Testis (tissue), 2 donors: ENCODE measurements at regions not wholly inside any gene's neighbourhood (a gene's known extent, or its start where the extent isn't known, plus 50 kb on each side); places are given as distances from the start of the nearest gene placed in this dataset.

Source experiments
- DNase-seq: peaks from one replicate; pipeline ENCODE4 v3.0.0-alpha.2; 2019
- H3K27ac ChIP-seq, 2 donors: fragments of 200-600 bp; sonication (generic); one replicate each; pipeline ENCODE4 v1.5.1; 2019
- H3K27me3 ChIP-seq: fragments of 200-600 bp; sonication (generic); one replicate; pipeline ENCODE4 v1.5.1; 2019
- H3K36me3 ChIP-seq: fragments of 200-600 bp; sonication (generic); one replicate; pipeline ENCODE4 v1.5.1; 2017; ENCODE audit warnings: low read depth; ENCODE audit errors: missing control alignments
- H3K4me1 ChIP-seq: fragments of 200-600 bp; sonication (generic); one replicate; pipeline ENCODE4 v1.5.1; 2019
- H3K4me3 ChIP-seq, 2 donors: fragments of 200-600 bp; sonication (generic); one replicate each; pipeline ENCODE4 v1.5.1; 2017 to 2019
- H3K9me3 ChIP-seq: fragments of 200-600 bp; sonication (generic); one replicate; pipeline ENCODE4 v1.5.1; 2017
- POLR2A ChIP-seq: fragments of 450-650 bp; IDR thresholded peaks from one replicate; pipeline ENCODE4 v1.6.1; 2017; ENCODE audit warnings: antibody characterized with exemption, mild to moderate bottlenecking, moderate library complexity
- WGBS, 2 donors: methylation state at CpG; one replicate each; pipeline ENCODE4 v1.1.5; 2018; 5-methylcytosine and 5-hydroxymethylcytosine counted together
- intact Hi-C: fragments of 100-400 bp; cut with DNase I; formaldehyde crosslinking; loops from one replicate; pipeline ENCODE4 v1.15.1; 2023; ENCODE audit warnings: low total_unique reads
- TF ChIP-seq, protein P1 (sequence below), 3 experiments: fragments of 450-650 bp in 2 of 3; fragments of 200-600 bp in 1 of 3; sonication (generic) in 1 of 3; IDR thresholded peaks; one replicate each; pipeline ENCODE4 v1.5.1; 2016 to 2019; ENCODE audit warnings: antibody characterized with exemption in 3 of 3, mild to moderate bottlenecking in 2 of 3, moderate library complexity in 1 of 3

- Histone ChIP-seq H3K4me3 (no peak overlapping the region), H3K36me3 (no peaks in the 10 kb centered on the region), H3K27ac (no peak overlapping the region), H3K9me3 (no peaks in the 10 kb centered on the region), H3K27me3 (no peaks in the 10 kb centered on the region), H3K4me1 (no peaks in the 10 kb centered on the region)
- TF ChIP-seq POLR2A = no peak
- TF ChIP-seq, protein P1, sequence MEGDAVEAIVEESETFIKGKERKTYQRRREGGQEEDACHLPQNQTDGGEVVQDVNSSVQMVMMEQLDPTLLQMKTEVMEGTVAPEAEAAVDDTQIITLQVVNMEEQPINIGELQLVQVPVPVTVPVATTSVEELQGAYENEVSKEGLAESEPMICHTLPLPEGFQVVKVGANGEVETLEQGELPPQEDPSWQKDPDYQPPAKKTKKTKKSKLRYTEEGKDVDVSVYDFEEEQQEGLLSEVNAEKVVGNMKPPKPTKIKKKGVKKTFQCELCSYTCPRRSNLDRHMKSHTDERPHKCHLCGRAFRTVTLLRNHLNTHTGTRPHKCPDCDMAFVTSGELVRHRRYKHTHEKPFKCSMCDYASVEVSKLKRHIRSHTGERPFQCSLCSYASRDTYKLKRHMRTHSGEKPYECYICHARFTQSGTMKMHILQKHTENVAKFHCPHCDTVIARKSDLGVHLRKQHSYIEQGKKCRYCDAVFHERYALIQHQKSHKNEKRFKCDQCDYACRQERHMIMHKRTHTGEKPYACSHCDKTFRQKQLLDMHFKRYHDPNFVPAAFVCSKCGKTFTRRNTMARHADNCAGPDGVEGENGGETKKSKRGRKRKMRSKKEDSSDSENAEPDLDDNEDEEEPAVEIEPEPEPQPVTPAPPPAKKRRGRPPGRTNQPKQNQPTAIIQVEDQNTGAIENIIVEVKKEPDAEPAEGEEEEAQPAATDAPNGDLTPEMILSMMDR (IDR thresholded peaks at IDR 0.05) = no peak
- intact Hi-C loops = no loop called here
- 90 to 95% methylated on average over 1 of the region's 1 CpG for WGBS, 2 donors
- no peak for DNase-seq
Observed at GRCh38 chr13:38013676-38014075, 144.1 kb upstream of the TRPC4 start.

DNA sequence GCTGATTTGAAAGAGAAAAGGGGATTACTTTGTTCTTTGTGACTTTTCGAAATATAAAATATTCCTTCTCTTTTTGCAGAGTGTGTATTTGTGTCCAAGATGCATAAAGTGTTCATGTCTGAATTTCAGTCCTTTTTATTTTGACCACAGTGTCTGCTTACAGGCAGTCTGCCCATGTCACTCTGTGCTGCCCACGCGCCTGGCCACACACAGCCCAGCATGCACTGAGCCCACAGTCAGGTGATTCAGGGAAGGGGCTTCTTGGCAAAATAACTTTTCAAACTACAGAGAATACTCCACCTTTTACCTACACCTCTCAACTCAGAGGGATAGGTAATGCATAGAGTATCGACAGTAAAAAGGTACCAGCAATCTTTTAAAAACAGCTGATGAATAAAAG is 142.5 kb upstream of the TRPC4 start:
- intact Hi-C loops = no loop called here
- H3K27ac ChIP-seq = no peak overlapping the region
- no peaks in the 10 kb centered on the region for H3K9me3 ChIP-seq
- 89 to 90% methylated on average over 4 of the region's 4 CpGs for WGBS, 2 donors
- H3K4me3 ChIP-seq = no peak overlapping the region
- no peaks in the 10 kb centered on the region for H3K4me1 ChIP-seq
- no peaks in the 10 kb centered on the region for H3K36me3 ChIP-seq
- H3K27me3 ChIP-seq = no peaks in the 10 kb centered on the region
- TF ChIP-seq, protein P1 (IDR thresholded peaks at IDR 0.05) = no peak
- no peak for TF ChIP-seq POLR2A
- no peak for DNase-seq

- DNase-seq = no peak
- WGBS, 2 donors = 40 to 53% methylated on average over 3 of the region's 3 CpGs
Observed at GRCh38 chr13:38008636-38009035, 139.1 kb upstream of the TRPC4 start.

GRCh38 chr13:38002606-38003005 is 133.0 kb upstream of the TRPC4 start:
- no peak overlapping the region for H3K4me3 ChIP-seq
- H3K27me3 ChIP-seq = no peaks in the 10 kb centered on the region
- no peak for TF ChIP-seq POLR2A
- TF ChIP-seq, protein P1 (IDR thresholded peaks at IDR 0.05) = no peak
- intact Hi-C loops = no loop called here
- H3K9me3 ChIP-seq = no peaks in the 10 kb centered on the region
- no peaks in the 10 kb centered on the region for H3K36me3 ChIP-seq
- no peaks in the 10 kb centered on the region for H3K4me1 ChIP-seq
- no peak for DNase-seq
- no peak overlapping the region for H3K27ac ChIP-seq
- 52 to 57% methylated on average over 7 of the region's 7 CpGs for WGBS, 2 donors

More at GRCh38 chr13:38008636-38009035, 139.1 kb upstream of the TRPC4 start:
- TF ChIP-seq, protein P1 (IDR thresholded peaks at IDR 0.05) = no peak
- no peak for TF ChIP-seq POLR2A
- Histone ChIP-seq H3K4me3 (no peak overlapping the region), H3K4me1 (no peaks in the 10 kb centered on the region), H3K27me3 (no peaks in the 10 kb centered on the region), H3K27ac (no peak overlapping the region), H3K36me3 (no peaks in the 10 kb centered on the region), H3K9me3 (no peaks in the 10 kb centered on the region)
- intact Hi-C loops = no loop called here

DNA sequence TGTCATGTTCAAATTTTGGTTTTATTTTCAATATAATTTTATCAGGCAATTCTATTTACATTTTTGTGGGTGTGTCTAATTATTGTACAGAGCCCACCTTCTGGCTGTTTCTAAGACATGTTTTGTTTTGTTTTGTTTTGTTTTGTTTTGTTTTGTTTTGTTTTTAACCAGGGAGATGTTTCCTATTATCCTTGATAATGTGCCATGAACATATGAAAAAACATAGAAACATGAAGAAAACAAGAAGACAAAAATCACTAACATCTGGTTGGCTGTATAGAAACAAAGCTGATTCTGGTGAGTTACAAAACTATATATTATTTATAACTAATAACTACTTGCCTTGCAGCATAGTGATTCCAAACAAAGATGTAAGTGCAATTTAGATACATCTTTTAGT is 128.1 kb upstream of the TRPC4 start:
- no peaks in the 10 kb centered on the region for H3K4me1 ChIP-seq
- intact Hi-C loops = no loop called here
- no peaks in the 10 kb centered on the region for H3K27me3 ChIP-seq
- no peak overlapping the region for H3K4me3 ChIP-seq
- DNase-seq = no peak
- H3K36me3 ChIP-seq = no peaks in the 10 kb centered on the region
- no peak for TF ChIP-seq POLR2A
- TF ChIP-seq, protein P1 (IDR thresholded peaks at IDR 0.05) = no peak
- H3K27ac ChIP-seq = no peak overlapping the region
- no peaks in the 10 kb centered on the region for H3K9me3 ChIP-seq
